ENCODE measurements at regions not wholly inside any gene's neighbourhood (a gene's known extent, or its start where the extent isn't known, plus 50 kb on each side); places are given as distances from the start of the nearest gene placed in this dataset.

GRCh38 chr3:25870452-25870851, 80.6 kb downstream of the OXSM start:
- TF ChIP-seq CTCF (conservative IDR thresholded peaks at IDR 0.05) (no peak), ZFX (IDR thresholded peaks at IDR 0.05) (no peak)
